Nephron progenitor cell (in vitro differentiated cells): ENCODE measurements at regions not wholly inside any gene's neighbourhood (a gene's known extent, or its start where the extent isn't known, plus 50 kb on each side); places are given as distances from the start of the nearest gene placed in this dataset.
"Not testable (repeated sequence)": the region's sequence is repeated elsewhere in the genome, so short reads cannot be mapped to it uniquely, and the experiment has no call there.

Experiments
- DNase-seq: peaks from one replicate; pipeline ENCODE4 v3.0.0; 2021
- H3K27ac Mint-ChIP-seq: 2 replicates; pipeline ENCODE4 v1.8.0; 2021; ENCODE audit warnings: mild to moderate bottlenecking, moderate library complexity, mixed read lengths
- H3K27me3 Mint-ChIP-seq: 2 replicates; pipeline ENCODE4 v1.8.0; 2021; ENCODE audit warnings: mild to moderate bottlenecking, low read depth, mixed read lengths; ENCODE audit not compliant: poor library complexity
- H3K36me3 Mint-ChIP-seq: 2 replicates; pipeline ENCODE4 v1.8.0; 2021; ENCODE audit warnings: low read depth, mixed read lengths
- H3K4me1 Mint-ChIP-seq: 2 replicates; pipeline ENCODE4 v1.8.0; 2021; ENCODE audit warnings: mixed read lengths
- H3K4me3 Mint-ChIP-seq: 2 replicates; pipeline ENCODE4 v1.8.0; 2021; ENCODE audit warnings: mild to moderate bottlenecking, moderate library complexity, mixed read lengths
- H3K9me3 Mint-ChIP-seq: 2 replicates; pipeline ENCODE4 v1.8.0; 2021; ENCODE audit warnings: mild to moderate bottlenecking, moderate library complexity, mixed read lengths
- TF ChIP-seq, protein P1 (sequence below): fragments of 200-600 bp; sonication (generic); IDR thresholded peaks from 2 replicates; pipeline ENCODE4 v1.5.0; 2021; ENCODE audit warnings: antibody characterized with exemption

GRCh38 chr5:98209418-98209817 lies 564.0 kb upstream of the RGMB start:
- Mint-ChIP-seq H3K27ac (no peak overlapping the region), H3K9me3 (no peaks in the 10 kb centered on the region), H3K36me3 (no peaks in the 10 kb centered on the region), H3K4me1 (no peaks in the 10 kb centered on the region), H3K27me3 (peaks cover 5% of the 10 kb centered on the region), H3K4me3 (no peak overlapping the region)
- no peak for DNase-seq
- TF ChIP-seq, protein P1, sequence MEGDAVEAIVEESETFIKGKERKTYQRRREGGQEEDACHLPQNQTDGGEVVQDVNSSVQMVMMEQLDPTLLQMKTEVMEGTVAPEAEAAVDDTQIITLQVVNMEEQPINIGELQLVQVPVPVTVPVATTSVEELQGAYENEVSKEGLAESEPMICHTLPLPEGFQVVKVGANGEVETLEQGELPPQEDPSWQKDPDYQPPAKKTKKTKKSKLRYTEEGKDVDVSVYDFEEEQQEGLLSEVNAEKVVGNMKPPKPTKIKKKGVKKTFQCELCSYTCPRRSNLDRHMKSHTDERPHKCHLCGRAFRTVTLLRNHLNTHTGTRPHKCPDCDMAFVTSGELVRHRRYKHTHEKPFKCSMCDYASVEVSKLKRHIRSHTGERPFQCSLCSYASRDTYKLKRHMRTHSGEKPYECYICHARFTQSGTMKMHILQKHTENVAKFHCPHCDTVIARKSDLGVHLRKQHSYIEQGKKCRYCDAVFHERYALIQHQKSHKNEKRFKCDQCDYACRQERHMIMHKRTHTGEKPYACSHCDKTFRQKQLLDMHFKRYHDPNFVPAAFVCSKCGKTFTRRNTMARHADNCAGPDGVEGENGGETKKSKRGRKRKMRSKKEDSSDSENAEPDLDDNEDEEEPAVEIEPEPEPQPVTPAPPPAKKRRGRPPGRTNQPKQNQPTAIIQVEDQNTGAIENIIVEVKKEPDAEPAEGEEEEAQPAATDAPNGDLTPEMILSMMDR, result no peak

DNA sequence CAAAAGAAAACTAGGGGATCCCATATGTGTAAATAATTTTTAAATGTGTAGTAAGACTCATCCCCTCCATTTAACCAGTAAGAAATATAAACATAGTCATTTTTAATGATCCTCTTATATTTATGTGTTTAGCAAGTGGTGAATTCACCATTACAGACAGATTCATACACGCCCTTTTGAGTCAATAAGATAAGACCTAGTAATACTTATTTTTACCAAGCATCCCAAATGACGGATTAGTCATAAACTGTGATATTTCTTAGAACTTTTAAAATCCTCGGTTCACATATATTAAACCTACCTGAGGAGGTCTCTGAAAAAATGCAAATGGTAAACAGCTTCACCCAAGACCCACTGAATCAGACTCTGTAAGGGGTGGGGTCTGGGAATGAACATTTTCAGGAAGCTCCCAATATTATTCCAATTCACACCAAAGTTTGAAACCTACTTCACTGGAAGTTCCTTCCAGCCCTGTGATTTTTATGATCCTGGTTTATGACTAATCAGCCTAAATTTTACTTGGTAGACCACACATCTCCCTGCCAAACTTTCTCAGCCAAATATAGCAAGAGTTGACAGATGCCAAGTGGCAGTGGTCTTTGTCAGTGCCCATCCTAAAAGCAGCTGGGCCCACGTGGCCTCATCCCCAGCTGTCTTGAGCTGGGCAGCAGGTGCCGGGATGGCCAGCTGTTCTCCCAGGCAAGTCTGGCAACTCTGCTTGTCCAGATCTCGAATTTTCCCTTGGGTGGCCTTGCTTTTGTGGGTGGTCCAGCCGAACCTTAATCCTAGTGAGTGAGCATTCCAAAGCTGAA lies 559.0 kb upstream of the RGMB start:
- DNase-seq, result no peak
- Mint-ChIP-seq H3K4me1 (no peaks in the 10 kb centered on the region), H3K36me3 (no peaks in the 10 kb centered on the region), H3K27me3 (no peaks in the 10 kb centered on the region), H3K4me3 (no peak overlapping the region), H3K27ac (no peak overlapping the region), H3K9me3 (no peaks in the 10 kb centered on the region)
- TF ChIP-seq, protein P1, result no peak

GRCh38 chr5:98217138-98217537 lies 556.3 kb upstream of the RGMB start:
- Mint-ChIP-seq H3K4me1 (no peaks in the 10 kb centered on the region), H3K27ac (no peak overlapping the region), H3K4me3 (no peak overlapping the region), H3K27me3 (no peaks in the 10 kb centered on the region), H3K9me3 (no peaks in the 10 kb centered on the region), H3K36me3 (no peaks in the 10 kb centered on the region)
- no peak for DNase-seq
- TF ChIP-seq, protein P1, result no peak

- Mint-ChIP-seq H3K4me3 (no peak overlapping the region), H3K9me3 (peaks cover 10% of the 10 kb centered on the region), H3K27me3 (no peaks in the 10 kb centered on the region), H3K4me1 (no peaks in the 10 kb centered on the region), H3K27ac (no peak overlapping the region), H3K36me3 (no peaks in the 10 kb centered on the region)
- TF ChIP-seq, protein P1, result no peak
- DNase-seq, result no peak
Measured at GRCh38 chr5:98218838-98219237, 554.6 kb upstream of the RGMB start.

DNA sequence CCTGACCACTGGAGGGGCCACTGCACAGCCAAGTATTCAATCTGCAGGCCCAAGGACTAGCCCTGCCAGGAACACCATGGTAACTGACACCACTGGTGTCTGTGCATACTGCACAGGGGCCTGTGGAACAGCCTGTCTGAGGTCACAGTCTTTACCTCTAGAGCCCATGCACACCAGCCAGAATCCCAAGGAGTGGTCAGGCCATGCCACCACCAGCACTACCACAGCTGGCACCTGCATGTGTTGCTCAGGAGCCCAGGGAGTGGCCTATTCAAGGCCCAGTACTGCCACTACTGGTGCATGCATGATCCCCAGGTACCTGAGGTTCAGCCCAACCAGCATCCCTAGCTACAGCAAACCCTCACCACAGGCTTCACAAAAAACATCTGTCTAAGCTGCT lies 546.0 kb upstream of the RGMB start:
- no peak overlapping the region for H3K4me3 Mint-ChIP-seq
- TF ChIP-seq, protein P1, result no peak
- H3K36me3 Mint-ChIP-seq, result no peaks in the 10 kb centered on the region
- no peaks in the 10 kb centered on the region for H3K27me3 Mint-ChIP-seq
- no peaks in the 10 kb centered on the region for H3K4me1 Mint-ChIP-seq
- peaks cover 29% of the 10 kb centered on the region for H3K9me3 Mint-ChIP-seq
- DNase-seq, result no peak
- H3K27ac Mint-ChIP-seq, result no peak overlapping the region

DNA sequence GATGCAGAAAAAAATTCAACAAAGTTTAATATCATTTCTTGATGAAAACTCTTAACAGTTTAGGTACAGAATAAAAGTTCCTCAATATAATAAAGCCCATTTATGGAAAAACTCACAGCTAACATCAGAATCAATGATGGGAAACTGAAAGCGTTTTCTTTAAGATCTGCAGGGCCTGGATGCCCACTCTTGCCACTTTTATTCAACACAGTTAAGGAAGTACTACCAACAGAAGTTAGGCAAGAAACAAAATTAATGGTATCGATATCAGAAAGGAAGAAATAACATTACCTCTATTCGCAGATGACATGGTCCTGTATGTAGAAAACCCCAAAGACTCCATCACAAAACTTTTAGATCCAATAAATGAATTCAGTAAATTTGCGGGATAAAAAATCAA lies 542.4 kb upstream of the RGMB start:
- H3K36me3 Mint-ChIP-seq, result no peaks in the 10 kb centered on the region
- no peak overlapping the region for H3K27ac Mint-ChIP-seq
- no peaks in the 10 kb centered on the region for H3K27me3 Mint-ChIP-seq
- DNase-seq, result no peak
- H3K9me3 Mint-ChIP-seq, result peaks cover 31% of the 10 kb centered on the region
- H3K4me1 Mint-ChIP-seq, result no peaks in the 10 kb centered on the region
- H3K4me3 Mint-ChIP-seq, result no peak overlapping the region
- TF ChIP-seq, protein P1, result no peak

DNA sequence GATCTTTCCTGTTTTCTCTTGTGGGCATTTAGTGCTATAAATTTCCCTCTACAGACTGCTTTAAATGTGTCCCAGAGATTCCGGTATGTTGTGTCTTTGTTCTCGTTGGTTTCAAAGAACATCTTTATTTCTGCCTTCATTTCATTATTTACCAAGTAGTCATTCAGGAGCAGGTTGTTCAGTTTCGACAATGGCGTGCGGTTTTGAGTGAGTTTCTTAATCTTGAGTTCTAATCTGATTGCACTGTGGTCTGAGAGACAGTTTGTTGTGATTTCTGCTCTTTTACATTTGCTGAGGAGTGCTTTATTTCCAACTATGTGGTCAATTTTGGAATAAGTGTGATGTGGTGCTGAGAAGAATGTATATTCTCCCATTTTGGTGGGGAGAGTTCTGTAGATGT lies 535.7 kb upstream of the RGMB start:
- not testable (repeated sequence) for H3K4me3 Mint-ChIP-seq, H3K4me1 Mint-ChIP-seq, DNase-seq, H3K27ac Mint-ChIP-seq, H3K27me3 Mint-ChIP-seq, H3K36me3 Mint-ChIP-seq
- H3K9me3 Mint-ChIP-seq, result peaks cover 39% of the 10 kb centered on the region
